Suppressor macrophage (primary cell): ENCODE measurements at regions not wholly inside any gene's neighbourhood (a gene's known extent, or its start where the extent isn't known, plus 50 kb on each side); places are given as distances from the start of the nearest gene placed in this dataset.
"Not testable (repeated sequence)": the region's sequence is repeated elsewhere in the genome, so short reads cannot be mapped to it uniquely, and the experiment has no call there.

Source experiments
- DNase-seq, 4 experiments: peaks; one replicate each; pipeline ENCODE4 v3.0.0-alpha.2; 2020 to 2022

- DNase-seq: no peak
These were observed 128.8 kb upstream of the OR4E1 start for GRCh38 chr14:21802441-21802840.

- peak in 1 of 4 experiments; percentile 21 for DNase-seq
These were observed 123.3 kb upstream of the OR4E1 start for GRCh38 chr14:21796916-21797315.

- no peak for DNase-seq
These were observed 121.8 kb upstream of the OR4E1 start for GRCh38 chr14:21795456-21795855.

- no peak for DNase-seq
These were observed 118.1 kb upstream of the OR4E1 start for GRCh38 chr14:21791749-21792148.

- DNase-seq: not testable (repeated sequence)
These were observed 115.1 kb upstream of the OR4E1 start for GRCh38 chr14:21788687-21789086.

GRCh38 chr14:21787242-21787641 is 113.6 kb upstream of the OR4E1 start:
- DNase-seq: not testable (repeated sequence)

GRCh38 chr14:21781543-21781942 is 107.9 kb upstream of the OR4E1 start:
- DNase-seq: no peak

GRCh38 chr14:21780429-21781084 is 106.9 kb upstream of the OR4E1 start:
- no peak for DNase-seq

- DNase-seq: no peak
These were observed 98.1 kb upstream of the OR4E1 start for GRCh38 chr14:21771671-21772070.

- no peak for DNase-seq
These were observed 95.2 kb upstream of the OR4E1 start for GRCh38 chr14:21768875-21769257.

GRCh38 chr14:21768116-21768874 is 94.7 kb upstream of the OR4E1 start:
- peak; percentile 1 to 43 (median 18) for DNase-seq

GRCh38 chr14:21760360-21760759 is 86.7 kb upstream of the OR4E1 start:
- DNase-seq: not testable (repeated sequence)

- DNase-seq: no peak
These were observed 75.8 kb upstream of the OR4E1 start for GRCh38 chr14:21749306-21749868.

GRCh38 chr14:21748869-21749303 is 75.3 kb upstream of the OR4E1 start:
- peak; percentile 37 to 64 (median 54) for DNase-seq

- no peak for DNase-seq
These were observed 62.2 kb upstream of the OR4E1 start for GRCh38 chr14:21735639-21736307.

- no peak for DNase-seq
These were observed 61.6 kb upstream of the OR4E1 start for GRCh38 chr14:21735200-21735599.

- DNase-seq: peak; percentile 62 to 77 (median 66)
These were observed 60.9 kb upstream of the OR4E1 start for GRCh38 chr14:21734457-21735074.

GRCh38 chr14:21729703-21730233 is 56.1 kb upstream of the OR4E1 start:
- DNase-seq: no peak

- no peak for DNase-seq
These were observed 51.6 kb upstream of the OR4E1 start for GRCh38 chr14:21725250-21725649.

- DNase-seq: no peak
These were observed 50.7 kb upstream of the OR4E1 start for GRCh38 chr14:21724090-21724973.

- DNase-seq: peak in 2 of 4 experiments; percentile 14 to 17
These were observed 49.9 kb upstream of the OR4E1 start for GRCh38 chr14:21723431-21724045.
